Activated CD4-positive, alpha-beta T cell treated with anti-CD3 and anti-CD28 coated beads, Interleukin-2, amount 10 ng/mL, durations not matched to agents 7 days and 5 days (primary cell): ENCODE measurements at regions not wholly inside any gene's neighbourhood (a gene's known extent, or its start where the extent isn't known, plus 50 kb on each side); places are given as distances from the start of the nearest gene placed in this dataset.
A peak's percentile ranks its signal among the peaks of the same experiment; 100 is the strongest.

ENCODE experiments used
- CTCF ChIA-PET: fragments of 350-600 bp; sonication (Branson Sonifier 250); formaldehyde crosslinking; loops from one replicate; lab custom pipeline; 2021; ENCODE audit warnings: antibody characterized with exemption; lab: Charles Lee
- POLR2A ChIA-PET: fragments of 350-600 bp; sonication (Branson Sonifier 250); formaldehyde crosslinking; loops from one replicate; lab custom pipeline; 2021; ENCODE audit warnings: antibody characterized with exemption; lab: Charles Lee
- DNase-seq: peaks from one replicate; pipeline ENCODE4 v3.0.0-alpha.2; 2020
- H3K27ac Mint-ChIP-seq: one replicate; pipeline ENCODE4 v1.8.0; 2021; ENCODE audit warnings: mild to moderate bottlenecking, moderate library complexity, mixed read lengths
- H3K27me3 Mint-ChIP-seq: one replicate; pipeline ENCODE4 v1.8.0; 2021; ENCODE audit warnings: mixed read lengths
- H3K36me3 Mint-ChIP-seq: one replicate; pipeline ENCODE4 v1.8.0; 2021; ENCODE audit warnings: low read depth, mixed read lengths
- H3K4me1 Mint-ChIP-seq: one replicate; pipeline ENCODE4 v1.8.0; 2021; ENCODE audit warnings: mixed read lengths
- H3K4me3 Mint-ChIP-seq: one replicate; pipeline ENCODE4 v1.8.0; 2021; ENCODE audit warnings: mild to moderate bottlenecking, moderate library complexity, mixed read lengths
- H3K9me3 Mint-ChIP-seq: one replicate; pipeline ENCODE4 v1.8.0; 2021; ENCODE audit warnings: mixed read lengths

GRCh38 chr12:126862500-126862899 is 1404.5 kb upstream of the TMEM132C start:
- POLR2A ChIA-PET: no interaction called here
- Mint-ChIP-seq H3K36me3 (no peaks in the 10 kb centered on the region), H3K27me3 (no peaks in the 10 kb centered on the region), H3K9me3 (peaks cover 3% of the 10 kb centered on the region), H3K4me1 (no peaks in the 10 kb centered on the region), H3K4me3 (no peak overlapping the region), H3K27ac (no peak overlapping the region)
- CTCF ChIA-PET: no interaction called here
- DNase-seq: no peak

- no peaks in the 10 kb centered on the region for H3K36me3 Mint-ChIP-seq
- DNase-seq: no peak
- H3K27ac Mint-ChIP-seq: no peak overlapping the region
- POLR2A ChIA-PET: no interaction called here
- H3K9me3 Mint-ChIP-seq: no peaks in the 10 kb centered on the region
- no peak overlapping the region for H3K4me3 Mint-ChIP-seq
- CTCF ChIA-PET: no interaction called here
- no peaks in the 10 kb centered on the region for H3K27me3 Mint-ChIP-seq
- no peaks in the 10 kb centered on the region for H3K4me1 Mint-ChIP-seq
Observed at GRCh38 chr12:126869644-126870043, 1397.3 kb upstream of the TMEM132C start.

DNA sequence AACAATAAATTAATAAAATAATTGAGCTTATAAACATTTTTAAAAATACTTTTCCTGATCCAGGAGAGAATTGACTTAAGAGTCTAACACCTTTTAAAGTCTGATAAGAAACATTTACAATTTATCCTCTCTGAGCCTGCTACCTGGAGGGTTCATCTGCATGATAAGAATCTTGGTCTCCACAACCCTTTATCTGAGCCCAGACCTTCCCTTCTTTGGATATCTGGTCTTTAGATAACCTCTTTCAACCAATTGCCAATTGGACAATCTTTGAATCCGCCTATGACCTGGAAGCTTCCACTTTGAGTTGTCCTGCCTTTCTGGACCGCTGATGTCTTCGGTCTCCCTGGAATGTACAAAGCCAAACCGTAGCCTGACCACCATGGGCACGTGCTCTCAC is 1393.3 kb upstream of the TMEM132C start:
- Mint-ChIP-seq H3K27ac (no peak overlapping the region), H3K4me1 (no peaks in the 10 kb centered on the region), H3K4me3 (no peak overlapping the region), H3K36me3 (no peaks in the 10 kb centered on the region), H3K9me3 (no peaks in the 10 kb centered on the region), H3K27me3 (no peaks in the 10 kb centered on the region)
- ChIA-PET CTCF (interaction anchor here (0.6 kb wide), 1 partner anchor 487 kb away, joined by 3 read pairs; no protein-coding TSS in a partner anchor), POLR2A (no interaction called here)
- no peak for DNase-seq

GRCh38 chr12:126874427-126875026 is 1392.4 kb upstream of the TMEM132C start:
- Mint-ChIP-seq H3K9me3 (no peaks in the 10 kb centered on the region), H3K36me3 (no peaks in the 10 kb centered on the region), H3K27me3 (no peaks in the 10 kb centered on the region), H3K27ac (no peak overlapping the region), H3K4me1 (no peaks in the 10 kb centered on the region), H3K4me3 (no peak overlapping the region)
- CTCF ChIA-PET: interaction anchor here (0.6 kb wide), 2 partner anchors 488 to 1742 kb away, joined by 3 read pairs; no protein-coding TSS in a partner anchor
- POLR2A ChIA-PET: no interaction called here
- DNase-seq: peak; percentile 52

DNA sequence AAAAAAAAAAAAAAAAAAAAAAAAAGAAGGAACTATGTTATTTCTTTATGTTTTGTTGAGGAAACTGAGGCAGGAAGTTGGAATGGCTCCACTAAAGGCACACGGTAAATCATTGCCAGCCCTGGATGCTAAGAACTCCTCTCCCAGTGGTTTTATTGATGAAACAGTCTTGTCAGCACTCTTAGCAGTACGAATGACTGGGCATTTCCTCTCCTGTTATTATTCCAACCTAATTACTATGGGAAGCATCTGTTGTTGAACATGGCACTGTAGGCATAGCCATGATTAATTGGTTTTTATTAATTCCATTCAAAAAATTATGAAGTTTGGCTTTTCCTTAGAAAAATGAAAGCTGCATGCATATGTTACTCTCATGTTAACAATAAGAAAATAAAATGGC is 1387.1 kb upstream of the TMEM132C start:
- DNase-seq: no peak
- no peaks in the 10 kb centered on the region for H3K9me3 Mint-ChIP-seq
- no peaks in the 10 kb centered on the region for H3K36me3 Mint-ChIP-seq
- no peak overlapping the region for H3K27ac Mint-ChIP-seq
- CTCF ChIA-PET: no interaction called here
- H3K4me1 Mint-ChIP-seq: no peaks in the 10 kb centered on the region
- POLR2A ChIA-PET: no interaction called here
- H3K27me3 Mint-ChIP-seq: no peaks in the 10 kb centered on the region
- no peak overlapping the region for H3K4me3 Mint-ChIP-seq

- H3K27me3 Mint-ChIP-seq: no peaks in the 10 kb centered on the region
Observed at GRCh38 chr12:126883697-126884096, 1383.3 kb upstream of the TMEM132C start.

DNA sequence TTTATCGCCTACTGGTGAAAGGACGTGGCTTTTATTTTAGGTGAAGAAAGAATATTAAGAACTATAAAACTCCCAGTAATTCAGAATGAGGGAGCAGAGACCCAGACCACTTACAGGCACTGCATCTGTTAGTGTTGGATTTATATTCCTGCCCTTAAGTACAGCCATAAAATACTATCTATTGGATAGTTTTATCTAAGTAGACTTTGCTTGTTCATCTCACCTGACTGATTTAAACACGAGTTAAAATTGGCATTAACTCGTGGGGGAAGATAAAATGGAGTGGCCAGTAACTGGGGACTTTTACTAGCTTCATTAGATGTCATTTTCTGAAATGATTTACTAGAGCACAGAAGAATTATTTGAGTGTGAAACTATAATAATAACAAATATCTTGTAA is 1377.5 kb upstream of the TMEM132C start:
- no peak for DNase-seq
- Mint-ChIP-seq H3K36me3 (no peaks in the 10 kb centered on the region), H3K27me3 (no peaks in the 10 kb centered on the region), H3K27ac (no peak overlapping the region), H3K4me1 (no peaks in the 10 kb centered on the region), H3K4me3 (no peak overlapping the region), H3K9me3 (no peaks in the 10 kb centered on the region)
- ChIA-PET POLR2A (no interaction called here), CTCF (no interaction called here)

More at GRCh38 chr12:126883697-126884096, 1383.3 kb upstream of the TMEM132C start:
- H3K36me3 Mint-ChIP-seq: no peaks in the 10 kb centered on the region
- POLR2A ChIA-PET: no interaction called here
- H3K4me3 Mint-ChIP-seq: no peak overlapping the region
- no peak overlapping the region for H3K27ac Mint-ChIP-seq
- CTCF ChIA-PET: no interaction called here
- no peaks in the 10 kb centered on the region for H3K9me3 Mint-ChIP-seq
- DNase-seq: no peak
- no peaks in the 10 kb centered on the region for H3K4me1 Mint-ChIP-seq

GRCh38 chr12:126890097-126890496 is 1376.9 kb upstream of the TMEM132C start:
- Mint-ChIP-seq H3K27ac (no peak overlapping the region), H3K4me1 (no peaks in the 10 kb centered on the region), H3K27me3 (no peaks in the 10 kb centered on the region), H3K36me3 (no peaks in the 10 kb centered on the region), H3K9me3 (no peaks in the 10 kb centered on the region), H3K4me3 (no peak overlapping the region)
- no peak for DNase-seq
- ChIA-PET POLR2A (no interaction called here), CTCF (no interaction called here)

DNA sequence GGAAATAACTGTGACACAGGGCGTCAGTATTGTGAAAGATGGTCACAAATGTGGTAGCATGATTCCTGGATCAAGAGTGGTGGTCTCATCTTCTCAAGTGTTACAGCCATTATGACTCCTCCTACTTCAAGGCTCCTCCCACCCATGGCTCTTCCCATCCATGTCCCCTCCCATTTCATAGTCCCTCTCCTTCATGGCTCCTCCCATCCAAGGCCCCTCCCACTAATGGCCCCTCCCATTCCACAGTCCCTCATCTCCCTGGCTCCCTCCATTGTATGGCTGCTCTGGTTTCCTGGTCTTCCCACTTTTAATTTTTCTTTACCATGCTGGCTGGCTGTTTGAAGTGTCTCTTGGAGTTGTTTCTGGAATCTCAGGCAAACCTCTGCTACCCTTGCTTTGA is 1375.2 kb upstream of the TMEM132C start:
- H3K4me1 Mint-ChIP-seq: no peaks in the 10 kb centered on the region
- no peaks in the 10 kb centered on the region for H3K36me3 Mint-ChIP-seq
- H3K27me3 Mint-ChIP-seq: no peaks in the 10 kb centered on the region
- no peak overlapping the region for H3K27ac Mint-ChIP-seq
- no peaks in the 10 kb centered on the region for H3K9me3 Mint-ChIP-seq
- no peak overlapping the region for H3K4me3 Mint-ChIP-seq
- ChIA-PET CTCF (no interaction called here), POLR2A (no interaction called here)
- no peak for DNase-seq

DNA sequence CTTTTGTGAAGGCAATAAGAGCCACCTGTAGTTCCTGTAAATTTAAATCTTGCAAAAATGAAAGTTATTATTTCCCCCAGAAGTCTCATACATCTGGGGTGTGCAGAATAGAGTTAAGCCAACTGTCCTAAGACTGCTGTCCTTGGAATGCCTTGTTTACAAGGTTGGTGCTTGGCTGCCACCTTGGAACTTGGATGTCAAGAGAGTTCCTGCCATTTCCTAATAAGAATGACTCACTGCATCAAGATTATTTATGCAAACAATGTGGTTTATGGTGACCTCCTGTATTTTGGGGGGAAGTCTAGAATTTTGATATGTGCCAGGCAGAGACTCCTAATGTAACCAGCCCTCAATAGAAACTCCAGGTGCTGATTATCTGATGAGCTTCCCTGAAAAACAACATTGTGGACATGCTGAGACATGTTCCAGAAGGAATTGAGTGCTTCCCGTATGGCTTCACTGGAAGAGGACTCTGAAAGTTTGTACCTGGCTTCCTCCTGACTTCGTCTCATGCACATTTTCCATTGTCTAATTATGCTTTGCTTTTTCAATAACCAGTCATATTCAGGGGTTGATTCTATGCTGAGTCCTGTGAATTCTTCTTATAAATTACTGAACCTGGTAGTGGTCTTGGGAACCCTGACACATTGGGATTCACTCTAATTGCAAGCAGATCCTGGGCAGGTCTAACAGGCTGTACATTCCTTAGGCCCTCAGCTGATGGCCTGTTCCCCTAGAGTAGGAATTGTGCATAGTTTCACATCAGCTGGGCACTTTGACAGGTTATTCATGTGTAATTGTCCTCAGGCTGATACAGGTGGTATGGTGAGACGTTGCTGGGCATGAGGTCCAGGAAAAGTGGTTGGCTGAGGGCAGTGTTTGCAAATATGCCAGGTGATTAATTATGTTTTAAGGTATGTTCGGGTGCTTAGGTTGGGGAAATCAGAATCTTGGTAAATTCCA is 1370.7 kb upstream of the TMEM132C start:
- Mint-ChIP-seq H3K9me3 (no peaks in the 10 kb centered on the region), H3K4me1 (no peaks in the 10 kb centered on the region), H3K27ac (no peak overlapping the region), H3K4me3 (no peak overlapping the region), H3K27me3 (peaks cover 2% of the 10 kb centered on the region), H3K36me3 (no peaks in the 10 kb centered on the region)
- POLR2A ChIA-PET: no interaction called here
- no peak for DNase-seq
- CTCF ChIA-PET: no interaction called here

- H3K27ac Mint-ChIP-seq: no peak overlapping the region
Observed at GRCh38 chr12:126897102-126897501, 1369.9 kb upstream of the TMEM132C start.

GRCh38 chr12:126897778-126898177 is 1369.2 kb upstream of the TMEM132C start:
- H3K36me3 Mint-ChIP-seq: no peaks in the 10 kb centered on the region
- no peak overlapping the region for H3K4me3 Mint-ChIP-seq
- no peak for DNase-seq
- no peaks in the 10 kb centered on the region for H3K9me3 Mint-ChIP-seq
- no peak overlapping the region for H3K27ac Mint-ChIP-seq
- POLR2A ChIA-PET: no interaction called here
- CTCF ChIA-PET: interaction anchor here (0.6 kb wide), 1 partner anchor 79 kb away, joined by 6 read pairs; no protein-coding TSS in a partner anchor
- H3K27me3 Mint-ChIP-seq: peaks cover 2% of the 10 kb centered on the region
- no peaks in the 10 kb centered on the region for H3K4me1 Mint-ChIP-seq

More at GRCh38 chr12:126897102-126897501, 1369.9 kb upstream of the TMEM132C start:
- POLR2A ChIA-PET: no interaction called here
- no peaks in the 10 kb centered on the region for H3K9me3 Mint-ChIP-seq
- no peaks in the 10 kb centered on the region for H3K4me1 Mint-ChIP-seq
- CTCF ChIA-PET: no interaction called here
- no peak for DNase-seq
- H3K27me3 Mint-ChIP-seq: peaks cover 2% of the 10 kb centered on the region
- no peak overlapping the region for H3K4me3 Mint-ChIP-seq
- no peaks in the 10 kb centered on the region for H3K36me3 Mint-ChIP-seq

DNA sequence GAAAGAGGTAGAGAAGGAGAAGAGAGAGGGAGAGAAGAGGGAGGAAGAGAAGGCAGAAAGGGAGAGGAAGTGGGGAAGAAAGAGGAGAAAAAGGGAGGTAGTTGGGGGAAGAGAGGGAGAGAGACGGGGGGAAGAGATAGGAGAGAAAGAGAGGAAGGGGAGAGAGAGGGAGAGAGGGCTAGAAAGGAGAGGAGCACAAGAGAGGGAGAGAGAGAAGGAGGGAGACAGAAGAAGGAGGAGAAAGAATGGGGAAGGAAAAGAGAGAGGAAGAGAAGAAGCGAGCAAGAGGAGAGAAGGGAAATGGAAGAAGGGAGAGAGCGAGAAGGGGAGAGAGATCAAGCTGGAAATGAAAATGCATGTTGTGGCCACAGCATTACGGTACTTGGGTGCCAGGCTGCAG is 1368.4 kb upstream of the TMEM132C start:
- H3K9me3 Mint-ChIP-seq: no peaks in the 10 kb centered on the region
- H3K4me3 Mint-ChIP-seq: no peak overlapping the region
- POLR2A ChIA-PET: no interaction called here
- no peaks in the 10 kb centered on the region for H3K36me3 Mint-ChIP-seq
- H3K27ac Mint-ChIP-seq: no peak overlapping the region
- no peak for DNase-seq
- H3K27me3 Mint-ChIP-seq: peaks cover 2% of the 10 kb centered on the region
- CTCF ChIA-PET: no interaction called here
- H3K4me1 Mint-ChIP-seq: no peaks in the 10 kb centered on the region
